Retinal pigment epithelial cell (primary cell): ENCODE measurements at regions not wholly inside any gene's neighbourhood (a gene's known extent, or its start where the extent isn't known, plus 50 kb on each side); places are given as distances from the start of the nearest gene placed in this dataset.
A peak's percentile ranks its signal among the peaks of the same experiment; 100 is the strongest.

ENCODE experiments used
- DNase-seq: peaks from one replicate; pipeline ENCODE4 v3.0.0-alpha.2; 2010; ENCODE audit warnings: low read depth
- H3K4me3 ChIP-seq: 2 replicates; pipeline ENCODE4 v1.5.1; 2011; ENCODE audit warnings: mild to moderate bottlenecking, low read length, control low read depth, moderate library complexity
- TF ChIP-seq, protein P1 (sequence below): conservative IDR thresholded peaks from 2 replicates; pipeline ENCODE4 v1.5.1; 2011; ENCODE audit warnings: low read depth, low read length, control low read depth, inconsistent platforms

DNA sequence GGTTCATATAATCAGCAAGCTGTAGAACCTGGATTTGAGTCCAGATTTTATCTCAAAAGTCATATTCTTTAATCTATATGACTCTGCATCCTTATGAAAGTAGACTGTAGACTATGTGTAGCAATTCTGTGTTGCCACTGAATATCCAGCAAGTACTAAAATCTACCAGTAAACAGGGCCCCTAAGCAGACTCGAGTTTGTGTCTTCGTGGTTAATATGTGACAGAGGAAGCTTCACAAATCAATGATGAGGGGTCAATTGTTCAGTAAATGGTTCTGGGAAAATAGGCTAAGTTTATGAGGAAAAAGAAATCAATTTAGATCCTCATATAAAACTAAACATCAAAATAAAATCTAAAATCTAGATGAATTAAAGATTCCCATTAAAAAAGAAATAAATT is 648.5 kb upstream of the KIRREL3 start:
- no peak for DNase-seq

DNA sequence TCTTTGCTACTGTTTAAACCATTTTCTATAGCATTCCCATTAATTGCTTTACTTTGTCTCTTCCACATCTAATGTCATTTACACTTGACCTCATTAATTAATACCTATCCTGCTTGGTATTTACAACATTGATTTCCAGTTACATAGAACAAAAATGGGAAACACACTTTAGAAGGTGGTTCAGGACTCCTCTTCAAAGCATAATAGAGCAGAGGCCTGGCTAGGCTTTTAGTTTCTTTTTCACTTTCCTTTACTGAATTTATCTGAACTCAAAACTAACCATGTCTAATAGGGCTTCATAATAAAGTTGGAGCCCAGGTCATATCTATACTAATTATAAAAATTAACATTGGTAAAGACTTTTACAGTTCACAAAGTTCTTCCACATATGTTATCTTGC is 648.0 kb upstream of the KIRREL3 start:
- H3K4me3 ChIP-seq = no peak overlapping the region
- TF ChIP-seq, protein P1, sequence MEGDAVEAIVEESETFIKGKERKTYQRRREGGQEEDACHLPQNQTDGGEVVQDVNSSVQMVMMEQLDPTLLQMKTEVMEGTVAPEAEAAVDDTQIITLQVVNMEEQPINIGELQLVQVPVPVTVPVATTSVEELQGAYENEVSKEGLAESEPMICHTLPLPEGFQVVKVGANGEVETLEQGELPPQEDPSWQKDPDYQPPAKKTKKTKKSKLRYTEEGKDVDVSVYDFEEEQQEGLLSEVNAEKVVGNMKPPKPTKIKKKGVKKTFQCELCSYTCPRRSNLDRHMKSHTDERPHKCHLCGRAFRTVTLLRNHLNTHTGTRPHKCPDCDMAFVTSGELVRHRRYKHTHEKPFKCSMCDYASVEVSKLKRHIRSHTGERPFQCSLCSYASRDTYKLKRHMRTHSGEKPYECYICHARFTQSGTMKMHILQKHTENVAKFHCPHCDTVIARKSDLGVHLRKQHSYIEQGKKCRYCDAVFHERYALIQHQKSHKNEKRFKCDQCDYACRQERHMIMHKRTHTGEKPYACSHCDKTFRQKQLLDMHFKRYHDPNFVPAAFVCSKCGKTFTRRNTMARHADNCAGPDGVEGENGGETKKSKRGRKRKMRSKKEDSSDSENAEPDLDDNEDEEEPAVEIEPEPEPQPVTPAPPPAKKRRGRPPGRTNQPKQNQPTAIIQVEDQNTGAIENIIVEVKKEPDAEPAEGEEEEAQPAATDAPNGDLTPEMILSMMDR = no peak
- no peak for DNase-seq

More for the DNA sequence above, 648.5 kb upstream of the KIRREL3 start:
- TF ChIP-seq, protein P1 = no peak
- no peak overlapping the region for H3K4me3 ChIP-seq

DNA sequence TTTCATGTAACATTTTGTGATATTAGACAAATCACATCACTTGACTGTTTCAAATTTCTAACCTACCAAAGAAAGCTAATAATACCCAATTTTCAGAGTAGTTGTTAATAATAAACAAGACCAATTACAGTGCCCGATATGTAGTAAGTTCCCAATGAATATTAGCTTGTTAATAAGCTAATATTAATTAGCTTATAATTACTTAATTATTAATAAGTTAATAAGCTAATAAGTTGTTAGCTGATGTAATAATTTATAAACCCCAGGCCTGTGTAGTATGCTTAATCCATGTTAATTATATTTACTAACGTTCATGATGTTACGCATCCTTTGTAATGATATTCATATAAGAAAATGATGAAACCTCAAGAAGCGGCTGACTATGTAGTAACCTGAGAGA is 643.8 kb upstream of the KIRREL3 start:
- TF ChIP-seq, protein P1 = no peak
- no peak for DNase-seq
- H3K4me3 ChIP-seq = no peak overlapping the region

DNA sequence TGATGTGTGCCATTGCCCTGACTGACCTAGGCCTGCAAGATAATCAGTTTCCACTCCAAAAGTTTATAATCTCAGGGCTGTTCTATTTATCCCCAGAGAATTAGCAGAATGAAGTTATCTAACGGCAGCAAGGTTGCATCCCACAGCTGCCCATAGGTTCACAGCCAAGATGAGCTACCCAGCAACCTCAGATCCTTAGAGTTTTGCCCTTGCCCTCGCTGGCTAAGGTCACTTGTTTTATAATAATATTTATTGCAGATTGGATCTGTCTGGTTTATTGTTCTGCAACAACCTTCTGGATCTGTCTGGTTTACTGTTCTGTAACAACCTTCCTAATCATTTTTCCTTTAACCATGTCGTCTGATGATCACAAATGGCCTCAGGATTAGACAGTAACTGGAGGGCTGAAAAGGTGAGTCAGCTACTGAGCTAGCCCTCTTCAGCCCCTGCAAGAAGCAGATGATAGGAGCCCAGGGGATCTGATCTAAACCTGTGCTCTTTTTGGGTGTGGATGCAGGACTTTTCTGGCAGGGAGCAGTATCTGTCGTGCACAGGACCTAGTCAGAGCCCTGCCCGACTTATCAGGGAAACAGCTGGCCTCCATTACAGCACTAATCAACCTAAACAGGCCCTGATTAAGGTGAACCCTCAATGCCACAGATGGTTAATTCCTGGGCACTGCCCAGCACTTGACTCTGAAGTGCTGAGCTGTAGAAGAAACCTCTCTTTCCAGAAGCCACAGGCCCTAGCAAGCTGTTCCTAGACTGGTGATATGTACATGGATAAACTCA is 642.9 kb upstream of the KIRREL3 start:
- DNase-seq = no peak
- TF ChIP-seq, protein P1 = no peak
- H3K4me3 ChIP-seq = no peak overlapping the region

DNA sequence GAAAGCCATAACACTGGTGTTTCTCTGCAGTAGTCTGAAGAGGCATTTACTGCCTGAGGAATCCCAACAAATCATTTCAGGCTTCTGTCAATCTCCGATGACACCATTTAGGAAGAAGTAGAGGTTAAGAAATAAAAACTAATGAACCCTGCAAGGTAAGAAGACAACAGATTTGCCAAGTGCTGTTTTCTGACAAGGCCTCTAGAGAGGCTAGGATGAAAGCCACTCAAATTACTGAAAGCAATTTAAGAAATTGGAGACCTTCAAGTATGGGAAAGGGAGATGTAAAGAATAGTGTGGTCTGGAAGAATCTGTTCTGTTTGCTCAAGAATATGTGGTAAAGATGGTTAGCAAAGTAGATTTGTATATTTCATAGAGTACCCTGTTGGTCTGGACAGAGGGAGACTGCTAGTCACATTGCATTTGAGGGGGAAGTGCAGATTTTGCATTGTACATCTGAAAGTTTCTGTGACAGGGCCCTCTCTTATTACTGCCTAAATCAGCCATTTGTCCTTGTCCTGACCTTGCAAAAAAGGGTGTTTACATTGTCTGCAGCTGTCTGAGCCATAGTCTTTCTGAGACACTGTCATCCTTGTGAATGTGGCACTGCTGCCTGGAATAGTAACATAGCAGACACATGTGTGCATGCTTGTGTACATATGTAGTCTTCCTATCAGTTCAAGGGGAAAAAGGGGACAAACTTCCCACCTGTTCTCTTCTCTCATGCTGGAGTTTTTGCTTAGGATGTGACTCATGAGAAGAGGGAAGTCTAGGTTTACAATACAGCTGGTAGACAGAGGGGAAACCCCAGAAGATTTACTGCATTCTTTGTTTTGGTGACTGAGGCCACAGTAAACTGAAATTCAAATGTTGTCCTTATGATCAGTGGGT is 640.2 kb upstream of the KIRREL3 start:
- TF ChIP-seq, protein P1 = no peak
- H3K4me3 ChIP-seq = no peak overlapping the region
- no peak for DNase-seq

DNA sequence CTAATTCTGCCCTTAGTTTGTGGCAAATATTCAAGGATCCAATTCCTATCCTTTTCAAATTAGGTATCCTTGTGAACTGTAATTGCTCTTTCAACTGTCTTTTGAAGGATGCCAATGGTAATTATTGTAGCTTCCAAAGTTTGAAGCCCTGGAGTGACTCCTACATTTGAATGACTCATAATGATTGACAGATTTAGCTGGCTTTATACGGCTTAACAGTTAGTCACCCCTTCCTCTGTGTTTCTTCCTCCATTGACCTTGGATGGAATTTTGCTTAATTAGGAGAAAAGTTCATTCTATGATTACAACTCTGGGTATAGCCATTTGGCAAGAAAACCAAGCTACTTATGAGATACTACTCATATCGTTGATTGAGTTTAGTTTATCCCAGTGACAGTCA is 639.3 kb upstream of the KIRREL3 start:
- H3K4me3 ChIP-seq = no peak overlapping the region
- TF ChIP-seq, protein P1 = no peak
- DNase-seq = peak; percentile 89
